GM23248 (cell line): ENCODE measurements at regions not wholly inside any gene's neighbourhood (a gene's known extent, or its start where the extent isn't known, plus 50 kb on each side); places are given as distances from the start of the nearest gene placed in this dataset.

Source experiments
- EZH2 ChIP-seq: fragments of 200-600 bp; sonication (generic); IDR thresholded peaks from 2 replicates; pipeline ENCODE4 v1.6.1; 2018; ENCODE audit warnings: antibody characterized with exemption, mild to moderate bottlenecking; ENCODE audit not compliant: insufficient read depth, poor library complexity, severe bottlenecking
- EZH2phosphoT487 ChIP-seq: fragments of 200-600 bp; sonication (generic); IDR thresholded peaks from 2 replicates; pipeline ENCODE4 v1.6.1; 2018; ENCODE audit warnings: antibody characterized with exemption, moderate library complexity, mild to moderate bottlenecking, low read depth; ENCODE audit not compliant: insufficient read depth

GRCh38 chr20:11311659-11312224 lies 606.0 kb upstream of the BTBD3 start:
- TF ChIP-seq EZH2 (no peak), EZH2phosphoT487 (no peak)
